Smooth muscle cell (in vitro differentiated cells): ENCODE measurements at regions not wholly inside any gene's neighbourhood (a gene's known extent, or its start where the extent isn't known, plus 50 kb on each side); places are given as distances from the start of the nearest gene placed in this dataset.
"Not testable (repeated sequence)": the region's sequence is repeated elsewhere in the genome, so short reads cannot be mapped to it uniquely, and the experiment has no call there.

ENCODE experiments used
- DNase-seq: peaks from one replicate; lab custom pipeline; 2025; ENCODE audit not compliant: unreplicated experiment; lab: John Stamatoyannopoulos, UW
- H2AFZ ChIP-seq: fragments of 200-600 bp; sonication (generic); 2 replicates; pipeline ENCODE4 v1.6.0; 2016; ENCODE audit warnings: antibody characterized with exemption, low read depth, mild to moderate bottlenecking
- H3F3A ChIP-seq: fragments of 200-600 bp; sonication (generic); 2 replicates; pipeline ENCODE4 v1.6.0; 2017; ENCODE audit warnings: antibody characterized with exemption, low read depth
- H3K27ac ChIP-seq: fragments of 200-600 bp; sonication (generic); 2 replicates; pipeline ENCODE4 v1.5.1; 2016; ENCODE audit warnings: low read depth, mild to moderate bottlenecking
- H3K27me3 ChIP-seq: fragments of 200-600 bp; sonication (generic); 2 replicates; pipeline ENCODE4 v1.6.1; 2016; ENCODE audit warnings: low read depth, mild to moderate bottlenecking
- H3K36me3 ChIP-seq: fragments of 200-600 bp; sonication (generic); 2 replicates; pipeline ENCODE4 v1.5.1; 2016; ENCODE audit warnings: low read depth
- H3K4me1 ChIP-seq: fragments of 200-600 bp; sonication (generic); 2 replicates; pipeline ENCODE4 v1.5.1; 2016; ENCODE audit warnings: low read depth
- H3K4me2 ChIP-seq: fragments of 200-600 bp; sonication (generic); 2 replicates; pipeline ENCODE4 v1.6.0; 2016; ENCODE audit warnings: mild to moderate bottlenecking
- H3K4me3 ChIP-seq: fragments of 200-600 bp; sonication (generic); 2 replicates; pipeline ENCODE4 v1.5.1; 2016; ENCODE audit warnings: mild to moderate bottlenecking
- H3K79me2 ChIP-seq: fragments of 200-600 bp; sonication (generic); 2 replicates; pipeline ENCODE4 v1.6.0; 2016; ENCODE audit warnings: low read depth, mild to moderate bottlenecking
- H3K9ac ChIP-seq: fragments of 200-600 bp; sonication (generic); 2 replicates; pipeline ENCODE4 v1.6.0; 2016; ENCODE audit warnings: low read depth
- H3K9me3 ChIP-seq: fragments of 200-600 bp; sonication (generic); replicated peaks from 2 replicates; pipeline ENCODE4 v1.5.1; 2016; ENCODE audit warnings: low read depth
- H4K20me1 ChIP-seq: fragments of 200-600 bp; sonication (generic); 2 replicates; pipeline ENCODE4 v1.6.0; 2016; ENCODE audit warnings: low read depth
- CTCF ChIP-seq: fragments of 200-600 bp; sonication (generic); IDR thresholded peaks from 2 replicates; pipeline ENCODE4 v1.5.1; 2017; ENCODE audit warnings: borderline replicate concordance, mild to moderate bottlenecking, antibody characterized with exemption; ENCODE audit not compliant: insufficient read depth, poor library complexity, severe bottlenecking
- WGBS: methylation state at CpG from one replicate; pipeline ENCODE4 v1.1.7; 2016; ENCODE audit warnings: low lambda C conversion rate; 5-methylcytosine and 5-hydroxymethylcytosine counted together

GRCh38 chr15:36156879-36157427 lies 422.5 kb upstream of the CDIN1 start:
- WGBS: 63% methylated on average over 1 of the region's 1 CpG
- Histone ChIP-seq H3K27me3 (no peaks in the 10 kb centered on the region), H3K4me1 (no peaks in the 10 kb centered on the region), H3K9ac (no peak overlapping the region), H3K4me2 (no peak overlapping the region), H3K9me3 (no peaks in the 10 kb centered on the region), H2AFZ (no peak overlapping the region), H3F3A (no peaks in the 10 kb centered on the region), H4K20me1 (no peaks in the 10 kb centered on the region), H3K36me3 (no peaks in the 10 kb centered on the region), H3K27ac (no peak overlapping the region), H3K4me3 (no peak overlapping the region), H3K79me2 (no peaks in the 10 kb centered on the region)
- TF ChIP-seq CTCF: no peak
- DNase-seq: no peak

GRCh38 chr15:36160351-36160750 lies 419.1 kb upstream of the CDIN1 start:
- WGBS: 92% methylated on average over 1 of the region's 1 CpG
- no peaks in the 10 kb centered on the region for H3K79me2 ChIP-seq
- H4K20me1 ChIP-seq: no peaks in the 10 kb centered on the region
- no peaks in the 10 kb centered on the region for H3K4me1 ChIP-seq
- H3K4me3 ChIP-seq: no peak overlapping the region
- no peaks in the 10 kb centered on the region for H3F3A ChIP-seq
- DNase-seq: no peak
- no peak for TF ChIP-seq CTCF
- H2AFZ ChIP-seq: no peak overlapping the region
- no peaks in the 10 kb centered on the region for H3K27me3 ChIP-seq
- H3K36me3 ChIP-seq: no peaks in the 10 kb centered on the region
- H3K9ac ChIP-seq: no peak overlapping the region
- H3K27ac ChIP-seq: no peak overlapping the region
- no peaks in the 10 kb centered on the region for H3K9me3 ChIP-seq
- no peak overlapping the region for H3K4me2 ChIP-seq

GRCh38 chr15:36161108-36161507 lies 418.3 kb upstream of the CDIN1 start:
- Histone ChIP-seq H4K20me1 (no peaks in the 10 kb centered on the region), H3K27me3 (no peaks in the 10 kb centered on the region), H3K36me3 (no peaks in the 10 kb centered on the region), H3K4me3 (no peak overlapping the region), H3K4me2 (no peak overlapping the region), H3K79me2 (no peaks in the 10 kb centered on the region), H2AFZ (no peak overlapping the region), H3K27ac (no peak overlapping the region), H3K9ac (no peak overlapping the region), H3F3A (no peaks in the 10 kb centered on the region), H3K9me3 (no peaks in the 10 kb centered on the region), H3K4me1 (no peaks in the 10 kb centered on the region)
- DNase-seq: no peak
- TF ChIP-seq CTCF: no peak

DNA sequence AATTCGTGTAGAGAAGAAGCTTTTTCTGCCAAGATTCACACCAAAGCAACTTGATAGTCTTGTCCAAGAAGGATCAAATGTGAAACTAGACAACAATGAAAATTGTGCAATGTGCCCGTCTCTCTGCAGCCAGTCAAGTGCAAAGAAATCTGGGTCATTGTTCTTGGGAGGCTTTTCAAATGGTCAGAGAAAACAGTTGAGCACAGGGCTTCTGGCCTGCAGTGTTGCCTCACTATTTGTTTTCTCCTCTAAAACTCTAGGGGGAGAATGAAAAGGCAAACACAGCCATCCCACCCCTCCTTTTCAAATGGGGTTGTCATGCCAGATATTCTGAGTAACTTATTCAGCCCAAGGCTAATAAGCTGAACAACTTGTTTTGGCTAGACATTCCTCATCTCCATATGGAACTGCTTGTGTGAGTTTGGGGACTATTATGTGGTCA lies 417.6 kb upstream of the CDIN1 start:
- H3K4me2 ChIP-seq: no peak overlapping the region
- 66% methylated on average over 2 of the region's 2 CpGs for WGBS

GRCh38 chr15:36163983-36164382 lies 415.4 kb upstream of the CDIN1 start:
- not testable (repeated sequence) for H3K27me3 ChIP-seq, H3K4me1 ChIP-seq, H3K4me3 ChIP-seq, H3K9ac ChIP-seq, H3F3A ChIP-seq, H3K9me3 ChIP-seq, H3K4me2 ChIP-seq, DNase-seq, H4K20me1 ChIP-seq, H3K79me2 ChIP-seq, H2AFZ ChIP-seq, H3K36me3 ChIP-seq, H3K27ac ChIP-seq
- 96% methylated on average over 13 of the region's 13 CpGs for WGBS

More for the DNA sequence above, 417.6 kb upstream of the CDIN1 start:
- Histone ChIP-seq H3K79me2 (no peaks in the 10 kb centered on the region), H3K27me3 (no peaks in the 10 kb centered on the region), H3K9ac (no peak overlapping the region), H4K20me1 (no peaks in the 10 kb centered on the region), H2AFZ (no peak overlapping the region), H3K27ac (no peak overlapping the region), H3K4me3 (no peak overlapping the region), H3K36me3 (no peaks in the 10 kb centered on the region), H3K9me3 (no peaks in the 10 kb centered on the region), H3K4me1 (no peaks in the 10 kb centered on the region), H3F3A (no peaks in the 10 kb centered on the region)
- DNase-seq: no peak
- no peak for TF ChIP-seq CTCF
